ENCODE measurements at regions not wholly inside any gene's neighbourhood (a gene's known extent, or its start where the extent isn't known, plus 50 kb on each side); places are given as distances from the start of the nearest gene placed in this dataset.

GRCh38 chr3:157876556-157876955 is 229.7 kb downstream of the SHOX2 start:
- H3K4me3 Mint-ChIP-seq, result no peak overlapping the region
- H3K9me3 Mint-ChIP-seq, result peaks cover 16% of the 10 kb centered on the region
- TF ChIP-seq CTCF (IDR thresholded peaks at IDR 0.05; ENCODE audit: unreplicated experiment), result no peak
- no peaks in the 10 kb centered on the region for H3K27me3 Mint-ChIP-seq (ENCODE audit: low read depth)
- no peaks in the 10 kb centered on the region for H3K36me3 Mint-ChIP-seq
- no peak overlapping the region for H3K27ac Mint-ChIP-seq
- no peak for DNase-seq (ENCODE audit: low spot score in 2 of 2, unreplicated experiment in 2 of 2)
- no peaks in the 10 kb centered on the region for H3K4me1 Mint-ChIP-seq

- no peaks in the 10 kb centered on the region for H3K9me3 Mint-ChIP-seq
- peaks cover 2% of the 10 kb centered on the region for H3K27me3 Mint-ChIP-seq (ENCODE audit: low read depth)
- TF ChIP-seq CTCF (IDR thresholded peaks at IDR 0.05; ENCODE audit: unreplicated experiment), result no peak
- no peaks in the 10 kb centered on the region for H3K36me3 Mint-ChIP-seq
- DNase-seq (ENCODE audit: low spot score in 2 of 2, unreplicated experiment in 2 of 2), result no peak
- no peak overlapping the region for H3K4me3 Mint-ChIP-seq
- no peak overlapping the region for H3K27ac Mint-ChIP-seq
- H3K4me1 Mint-ChIP-seq, result no peaks in the 10 kb centered on the region
Measured at GRCh38 chr3:157872902-157873301, 233.3 kb downstream of the SHOX2 start.

- Mint-ChIP-seq H3K4me3 (no peak overlapping the region), H3K4me1 (no peaks in the 10 kb centered on the region), H3K9me3 (no peaks in the 10 kb centered on the region), H3K36me3 (no peaks in the 10 kb centered on the region), H3K27me3 (ENCODE audit: low read depth) (peaks cover 10% of the 10 kb centered on the region), H3K27ac (no peak overlapping the region)
- TF ChIP-seq CTCF (IDR thresholded peaks at IDR 0.05; ENCODE audit: unreplicated experiment), result no peak
- no peak for DNase-seq (ENCODE audit: low spot score in 2 of 2, unreplicated experiment in 2 of 2)
Measured at GRCh38 chr3:157871838-157872460, 234.3 kb downstream of the SHOX2 start.

- Mint-ChIP-seq H3K27me3 (ENCODE audit: low read depth) (peaks cover 12% of the 10 kb centered on the region), H3K27ac (no peak overlapping the region)
Measured at GRCh38 chr3:157871248-157871647, 235.0 kb downstream of the SHOX2 start.

GRCh38 chr3:157868946-157869345 is 237.3 kb downstream of the SHOX2 start:
- H3K4me1 Mint-ChIP-seq, result no peaks in the 10 kb centered on the region
- no peak overlapping the region for H3K27ac Mint-ChIP-seq
- no peaks in the 10 kb centered on the region for H3K9me3 Mint-ChIP-seq
- peaks cover 29% of the 10 kb centered on the region for H3K27me3 Mint-ChIP-seq (ENCODE audit: low read depth)
- no peak for DNase-seq (ENCODE audit: low spot score in 2 of 2, unreplicated experiment in 2 of 2)
- H3K36me3 Mint-ChIP-seq, result no peaks in the 10 kb centered on the region
- no peak for TF ChIP-seq CTCF (IDR thresholded peaks at IDR 0.05; ENCODE audit: unreplicated experiment)
- H3K4me3 Mint-ChIP-seq, result no peak overlapping the region

More at GRCh38 chr3:157871248-157871647, 235.0 kb downstream of the SHOX2 start:
- no peaks in the 10 kb centered on the region for H3K9me3 Mint-ChIP-seq
- no peak for TF ChIP-seq CTCF (IDR thresholded peaks at IDR 0.05; ENCODE audit: unreplicated experiment)
- H3K4me1 Mint-ChIP-seq, result no peaks in the 10 kb centered on the region
- H3K36me3 Mint-ChIP-seq, result no peaks in the 10 kb centered on the region
- H3K4me3 Mint-ChIP-seq, result no peak overlapping the region
- DNase-seq (ENCODE audit: low spot score in 2 of 2, unreplicated experiment in 2 of 2), result no peak

GRCh38 chr3:157868196-157868595 is 238.0 kb downstream of the SHOX2 start:
- no peak overlapping the region for H3K27ac Mint-ChIP-seq
- no peaks in the 10 kb centered on the region for H3K36me3 Mint-ChIP-seq
- H3K4me1 Mint-ChIP-seq, result no peaks in the 10 kb centered on the region
- no peak for DNase-seq (ENCODE audit: low spot score in 2 of 2, unreplicated experiment in 2 of 2)
- TF ChIP-seq CTCF (IDR thresholded peaks at IDR 0.05; ENCODE audit: unreplicated experiment), result no peak
- no peaks in the 10 kb centered on the region for H3K9me3 Mint-ChIP-seq
- H3K27me3 Mint-ChIP-seq (ENCODE audit: low read depth), result peaks cover 34% of the 10 kb centered on the region
- H3K4me3 Mint-ChIP-seq, result no peak overlapping the region

All from mesothelial cell of epicardium (in vitro differentiated cells).